ENCODE measurements at regions not wholly inside any gene's neighbourhood (a gene's known extent, or its start where the extent isn't known, plus 50 kb on each side); places are given as distances from the start of the nearest gene placed in this dataset.
"Not testable (repeated sequence)": the region's sequence is repeated elsewhere in the genome, so short reads cannot be mapped to it uniquely, and the experiment has no call there.

- TF ChIP-seq CTCF, POLR2A, EP300 (IDR thresholded peaks at IDR 0.05): not testable (repeated sequence)
These were observed 90.6 kb upstream of the CLNK start for GRCh38 chr4:10775132-10775531.

Measured in tibial nerve (tissue), 4 donors.